ENCODE measurements at regions not wholly inside any gene's neighbourhood (a gene's known extent, or its start where the extent isn't known, plus 50 kb on each side); places are given as distances from the start of the nearest gene placed in this dataset.
A peak's percentile ranks its signal among the peaks of the same experiment; 100 is the strongest.

GRCh38 chr22:22802339-22802970 lies 85.2 kb upstream of the IGLL5 start:
- ChIA-PET POLR2A (no interaction called here), CTCF (interaction anchor here (0.8 kb wide), 1 partner anchor 154 kb away, joined by 4 read pairs; no protein-coding TSS in a partner anchor)
- DNase-seq (ENCODE audit: low read depth) = no peak
- no peak for TF ChIP-seq CTCF (IDR thresholded peaks at IDR 0.05; ENCODE audit: insufficient read depth, low read depth, low read length)
- H3K4me3 ChIP-seq (ENCODE audit: low read depth, low read length) = no peak overlapping the region
- H3K36me3 ChIP-seq (ENCODE audit: control insufficient read depth, insufficient read depth, low read length) = no peaks in the 10 kb centered on the region
- no peaks in the 10 kb centered on the region for H3K27me3 ChIP-seq (ENCODE audit: control insufficient read depth, insufficient read depth, low read length)

GRCh38 chr22:22803285-22803853 lies 84.2 kb upstream of the IGLL5 start:
- CTCF ChIA-PET = no interaction called here
- POLR2A ChIA-PET = no interaction called here
- Histone ChIP-seq H3K27me3 (ENCODE audit: control insufficient read depth, insufficient read depth, low read length) (no peaks in the 10 kb centered on the region), H3K4me3 (ENCODE audit: low read depth, low read length) (no peak overlapping the region), H3K36me3 (ENCODE audit: control insufficient read depth, insufficient read depth, low read length) (no peaks in the 10 kb centered on the region)
- TF ChIP-seq CTCF (IDR thresholded peaks at IDR 0.05; ENCODE audit: insufficient read depth, low read depth, low read length) = no peak
- DNase-seq (ENCODE audit: low read depth) = no peak

- CTCF ChIA-PET = interaction anchor here (0.8 to 2.8 kb wide), 10 partner anchors 14 to 149 kb away, joined by 3 to 11 read pairs (median 4); no protein-coding TSS in a partner anchor
- POLR2A ChIA-PET = no interaction called here
- no peak for DNase-seq (ENCODE audit: low read depth)
- H3K4me3 ChIP-seq (ENCODE audit: low read depth, low read length) = no peak overlapping the region
- no peaks in the 10 kb centered on the region for H3K36me3 ChIP-seq (ENCODE audit: control insufficient read depth, insufficient read depth, low read length)
- H3K27me3 ChIP-seq (ENCODE audit: control insufficient read depth, insufficient read depth, low read length) = no peaks in the 10 kb centered on the region
- TF ChIP-seq CTCF (IDR thresholded peaks at IDR 0.05; ENCODE audit: insufficient read depth, low read depth, low read length) = peak; percentile 68
These were observed 77.6 kb upstream of the IGLL5 start for GRCh38 chr22:22810018-22810427.

- no peak for TF ChIP-seq CTCF (IDR thresholded peaks at IDR 0.05; ENCODE audit: insufficient read depth, low read depth, low read length)
These were observed 77.1 kb upstream of the IGLL5 start for GRCh38 chr22:22810471-22810870.

GRCh38 chr22:22811016-22812009 lies 76.3 kb upstream of the IGLL5 start:
- ChIA-PET CTCF (interaction anchor here (0.7 to 2.8 kb wide), 5 partner anchors 28 to 162 kb away, joined by 3 to 11 read pairs (median 3); no protein-coding TSS in a partner anchor), POLR2A (no interaction called here)
- Histone ChIP-seq H3K27me3 (ENCODE audit: control insufficient read depth, insufficient read depth, low read length) (no peaks in the 10 kb centered on the region), H3K4me3 (ENCODE audit: low read depth, low read length) (no peak overlapping the region), H3K36me3 (ENCODE audit: control insufficient read depth, insufficient read depth, low read length) (no peaks in the 10 kb centered on the region)
- DNase-seq (ENCODE audit: low read depth) = no peak
- TF ChIP-seq CTCF (IDR thresholded peaks at IDR 0.05; ENCODE audit: insufficient read depth, low read depth, low read length) = no peak

More at GRCh38 chr22:22810471-22810870, 77.1 kb upstream of the IGLL5 start:
- no peak for DNase-seq (ENCODE audit: low read depth)
- no peak overlapping the region for H3K4me3 ChIP-seq (ENCODE audit: low read depth, low read length)
- ChIA-PET CTCF (interaction anchor here (0.8 to 2.8 kb wide), 10 partner anchors 15 to 149 kb away, joined by 3 to 11 read pairs (median 4); no protein-coding TSS in a partner anchor), POLR2A (no interaction called here)
- no peaks in the 10 kb centered on the region for H3K36me3 ChIP-seq (ENCODE audit: control insufficient read depth, insufficient read depth, low read length)
- no peaks in the 10 kb centered on the region for H3K27me3 ChIP-seq (ENCODE audit: control insufficient read depth, insufficient read depth, low read length)
